ENCODE measurements at regions not wholly inside any gene's neighbourhood (a gene's known extent, or its start where the extent isn't known, plus 50 kb on each side); places are given as distances from the start of the nearest gene placed in this dataset.
"Not testable (repeated sequence)": the region's sequence is repeated elsewhere in the genome, so short reads cannot be mapped to it uniquely, and the experiment has no call there.

DNA sequence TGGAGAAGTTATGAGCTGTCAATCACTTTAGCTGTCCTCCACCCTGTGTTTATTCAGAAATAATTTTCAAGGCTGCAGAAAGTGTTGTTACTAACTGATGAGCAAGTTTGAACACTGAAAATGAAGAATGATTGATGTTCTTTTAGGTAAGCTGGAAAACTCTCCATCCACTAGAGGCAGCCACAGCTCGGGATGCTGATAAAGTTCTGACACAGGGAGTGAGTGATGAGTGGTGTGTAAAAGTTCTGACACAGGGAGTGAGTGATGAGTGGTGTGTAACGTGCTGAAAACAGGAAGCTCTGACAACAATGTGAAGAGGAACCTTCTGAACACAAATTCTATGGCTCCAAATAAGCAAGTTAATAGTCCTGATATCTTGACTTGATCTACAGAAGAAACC lies 197.5 kb upstream of the PTBP2 start:
- no peak overlapping the region for H3K4me3 ChIP-seq (replicated peaks; ENCODE audit: low read depth, low read length)
- DNase-seq (ENCODE audit: low read depth): peak; percentile 17
- TF ChIP-seq, protein P1, sequence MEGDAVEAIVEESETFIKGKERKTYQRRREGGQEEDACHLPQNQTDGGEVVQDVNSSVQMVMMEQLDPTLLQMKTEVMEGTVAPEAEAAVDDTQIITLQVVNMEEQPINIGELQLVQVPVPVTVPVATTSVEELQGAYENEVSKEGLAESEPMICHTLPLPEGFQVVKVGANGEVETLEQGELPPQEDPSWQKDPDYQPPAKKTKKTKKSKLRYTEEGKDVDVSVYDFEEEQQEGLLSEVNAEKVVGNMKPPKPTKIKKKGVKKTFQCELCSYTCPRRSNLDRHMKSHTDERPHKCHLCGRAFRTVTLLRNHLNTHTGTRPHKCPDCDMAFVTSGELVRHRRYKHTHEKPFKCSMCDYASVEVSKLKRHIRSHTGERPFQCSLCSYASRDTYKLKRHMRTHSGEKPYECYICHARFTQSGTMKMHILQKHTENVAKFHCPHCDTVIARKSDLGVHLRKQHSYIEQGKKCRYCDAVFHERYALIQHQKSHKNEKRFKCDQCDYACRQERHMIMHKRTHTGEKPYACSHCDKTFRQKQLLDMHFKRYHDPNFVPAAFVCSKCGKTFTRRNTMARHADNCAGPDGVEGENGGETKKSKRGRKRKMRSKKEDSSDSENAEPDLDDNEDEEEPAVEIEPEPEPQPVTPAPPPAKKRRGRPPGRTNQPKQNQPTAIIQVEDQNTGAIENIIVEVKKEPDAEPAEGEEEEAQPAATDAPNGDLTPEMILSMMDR (IDR thresholded peaks at IDR 0.05; ENCODE audit: low read length, missing control alignments): peak; percentile 21

DNA sequence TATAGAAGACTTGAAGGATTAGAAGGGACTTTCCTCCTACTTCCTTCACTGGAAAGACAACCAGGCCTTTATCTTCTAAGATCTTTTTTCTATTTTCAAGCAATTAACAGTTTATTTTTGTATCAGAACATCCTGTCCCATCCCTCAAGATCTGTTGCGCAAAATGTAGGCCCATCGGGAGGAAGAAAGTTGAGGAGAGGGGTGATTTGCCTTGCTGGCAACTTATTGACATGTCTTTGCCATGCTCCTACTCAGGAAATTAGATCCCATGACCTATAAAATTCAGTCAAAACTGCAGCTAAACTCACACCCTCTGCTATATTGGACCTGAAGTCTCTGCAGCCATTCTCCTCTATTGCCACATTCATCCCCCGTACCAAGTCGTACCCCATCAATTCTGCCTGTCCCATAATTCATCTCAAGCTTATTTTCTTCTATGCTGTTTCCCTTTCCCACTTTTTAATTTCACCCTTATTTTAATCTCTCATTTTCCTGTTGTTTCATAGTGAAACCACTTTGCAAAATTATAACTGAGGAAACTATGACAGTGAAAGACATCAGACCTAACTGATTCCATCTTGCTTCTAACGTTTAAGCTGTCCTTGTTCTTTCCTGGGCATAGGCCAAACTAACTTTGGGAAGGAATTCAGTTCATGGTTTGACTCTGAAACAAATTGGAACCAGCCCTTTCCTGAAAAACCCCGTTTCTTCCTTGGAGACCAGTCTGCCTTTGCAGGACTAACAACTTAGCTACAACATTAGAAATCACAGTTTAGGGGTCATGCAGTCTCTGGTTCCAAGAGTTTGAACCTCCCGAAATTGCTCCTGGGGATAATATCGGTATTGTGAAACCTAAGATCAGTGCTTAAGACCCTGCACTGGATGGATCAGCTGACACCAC lies 195.7 kb upstream of the PTBP2 start:
- DNase-seq (ENCODE audit: low read depth): no peak
- TF ChIP-seq, protein P1 (IDR thresholded peaks at IDR 0.05; ENCODE audit: low read length, missing control alignments): no peak
- H3K4me3 ChIP-seq (replicated peaks; ENCODE audit: low read depth, low read length): no peak overlapping the region

DNA sequence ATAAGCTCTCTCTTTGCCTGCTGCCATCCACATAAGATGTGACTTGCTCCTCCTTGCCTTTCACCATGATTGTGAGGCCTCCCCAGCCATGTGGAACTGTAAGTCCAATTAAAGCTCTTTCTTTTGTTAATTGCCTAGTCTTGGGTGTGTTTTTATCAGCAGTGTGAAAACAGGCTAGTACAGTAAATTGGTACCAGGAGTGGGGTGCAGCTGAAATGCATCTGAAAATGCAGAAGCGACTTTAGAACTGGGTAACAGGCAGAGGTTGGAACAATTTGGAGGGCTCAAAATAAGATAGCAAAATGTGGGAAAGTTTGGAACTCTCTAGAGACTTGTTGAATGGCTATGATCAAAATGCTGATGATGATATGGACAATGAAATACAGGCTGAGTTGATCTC lies 192.9 kb upstream of the PTBP2 start:
- H3K4me3 ChIP-seq (replicated peaks; ENCODE audit: low read depth, low read length); DNase-seq (ENCODE audit: low read depth): not testable (repeated sequence)

DNA sequence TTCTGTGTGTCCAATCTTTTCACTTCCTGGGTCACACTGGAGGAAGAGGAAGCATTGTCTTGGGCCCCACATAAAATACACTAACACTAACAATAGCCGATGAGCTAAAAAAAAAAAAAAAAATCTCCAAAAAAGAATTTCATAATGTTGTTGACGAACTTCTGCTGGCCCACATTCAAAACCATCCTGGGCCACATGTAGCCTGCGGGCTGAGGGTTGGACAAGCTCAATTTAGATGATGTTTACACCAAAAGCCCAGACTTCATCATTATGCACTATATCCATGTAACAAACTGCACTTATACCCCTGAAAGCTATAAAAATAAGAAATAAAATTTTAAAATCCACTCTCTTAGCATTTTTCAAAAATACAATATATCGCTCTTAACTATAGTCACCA lies 187.8 kb upstream of the PTBP2 start:
- TF ChIP-seq, protein P1 (IDR thresholded peaks at IDR 0.05; ENCODE audit: low read length, missing control alignments): no peak
- no peak overlapping the region for H3K4me3 ChIP-seq (replicated peaks; ENCODE audit: low read depth, low read length)
- DNase-seq (ENCODE audit: low read depth): no peak

DNA sequence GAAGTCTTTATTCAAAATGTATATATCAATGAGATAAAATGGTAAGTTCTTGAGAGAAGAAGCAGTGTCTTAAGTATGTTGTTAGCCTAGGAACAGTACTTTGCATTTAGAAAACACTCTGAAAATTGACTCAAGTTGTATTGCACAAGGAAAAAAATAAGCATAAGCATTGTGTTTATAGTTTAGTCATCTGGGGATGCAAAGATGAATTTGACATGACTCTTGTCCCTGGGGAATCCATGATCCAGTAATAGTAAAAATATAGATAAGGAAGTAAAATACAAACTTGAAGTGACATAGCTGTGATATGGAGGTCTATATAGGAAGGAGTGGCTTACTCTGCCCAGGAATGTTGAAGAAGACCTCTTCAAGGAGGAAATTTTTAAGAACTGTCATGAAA lies 185.0 kb upstream of the PTBP2 start:
- H3K4me3 ChIP-seq (replicated peaks; ENCODE audit: low read depth, low read length): no peak overlapping the region
- TF ChIP-seq, protein P1 (IDR thresholded peaks at IDR 0.05; ENCODE audit: low read length, missing control alignments): no peak
- DNase-seq (ENCODE audit: low read depth): peak; percentile 48

DNA sequence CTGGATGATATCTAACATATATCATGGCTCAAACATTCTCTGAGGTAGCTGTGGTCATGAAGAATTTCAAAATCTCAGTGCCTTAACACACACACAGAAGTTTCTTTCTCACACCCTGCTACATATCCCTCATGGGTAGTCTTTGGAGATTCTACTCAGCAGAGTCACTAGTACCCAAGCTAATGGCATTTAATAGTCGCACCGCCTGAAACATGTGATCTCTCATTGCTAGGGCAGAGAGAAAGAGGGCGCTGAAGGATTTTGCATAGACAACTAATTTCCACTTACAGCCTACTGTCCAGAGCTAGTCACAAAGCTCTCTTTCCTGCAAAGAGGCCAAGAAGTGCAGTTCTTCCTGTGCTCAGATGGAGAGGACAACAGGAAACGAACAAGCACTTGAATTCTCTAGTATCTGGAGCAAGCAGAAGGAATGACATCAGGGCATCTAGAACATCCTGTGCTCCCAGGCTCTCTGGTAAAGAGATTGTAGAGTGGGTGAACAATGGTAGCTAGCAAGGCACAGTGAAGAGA lies 183.4 kb upstream of the PTBP2 start:
- peak; percentile 97 for DNase-seq (ENCODE audit: low read depth)
- no peak overlapping the region for H3K4me3 ChIP-seq (replicated peaks; ENCODE audit: low read depth, low read length)
- TF ChIP-seq, protein P1 (IDR thresholded peaks at IDR 0.05; ENCODE audit: low read length, missing control alignments): peak; percentile 44

DNA sequence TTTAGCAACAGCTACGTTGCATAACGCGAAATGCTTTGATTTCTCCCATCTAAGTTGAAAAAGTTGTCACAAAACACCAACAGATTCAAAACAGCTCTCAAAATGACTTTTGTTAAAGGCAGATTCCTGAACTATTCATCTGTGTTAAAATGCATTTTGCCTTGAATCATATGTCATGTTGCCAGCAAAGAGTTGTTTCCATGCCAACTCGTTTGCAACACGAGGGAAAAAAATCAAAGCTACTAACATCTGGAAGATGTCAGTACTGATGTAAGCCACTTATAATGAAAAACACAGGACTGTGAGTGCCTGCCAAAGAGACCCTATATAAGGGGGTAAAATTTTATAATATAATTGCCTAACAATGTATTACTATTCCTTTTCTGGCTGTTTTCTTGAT lies 182.7 kb upstream of the PTBP2 start:
- TF ChIP-seq, protein P1 (IDR thresholded peaks at IDR 0.05; ENCODE audit: low read length, missing control alignments): no peak
- peak overlapping the region; percentile 17 for H3K4me3 ChIP-seq (replicated peaks; ENCODE audit: low read depth, low read length)
- DNase-seq (ENCODE audit: low read depth): peak; percentile 99
